Aorta (tissue), 5 donors: ENCODE measurements at regions not wholly inside any gene's neighbourhood (a gene's known extent, or its start where the extent isn't known, plus 50 kb on each side); places are given as distances from the start of the nearest gene placed in this dataset.
"Not testable (repeated sequence)": the region's sequence is repeated elsewhere in the genome, so short reads cannot be mapped to it uniquely, and the experiment has no call there.

ENCODE experiments used
- ATAC-seq: fragments of 200-7000 bp; cut with Tn5 transposase; one replicate; pipeline ENCODE4 v1.9.1; 2022; ENCODE audit warnings: moderate library complexity; ENCODE audit not compliant: low FRiP score
- DNase-seq, 2 donors: peaks; one replicate each; pipeline ENCODE4 v3.0.0-alpha.2; 2020
- H3K27ac ChIP-seq, 2 donors: one replicate each; pipeline ENCODE4 v1.5.1; 2013; ENCODE audit warnings: low read length in 2 of 2, mild to moderate bottlenecking in 2 of 2, moderate library complexity in 2 of 2, control low read depth in 1 of 2, inconsistent platforms in 1 of 2, low read depth in 1 of 2
- H3K27me3 ChIP-seq, 2 donors: one replicate each; pipeline ENCODE4 v1.6.1; 2013; ENCODE audit warnings: control low read depth in 1 of 2, low read length in 1 of 2, mild to moderate bottlenecking in 1 of 2, moderate library complexity in 1 of 2; ENCODE audit not compliant: insufficient read depth in 2 of 2, control insufficient read depth in 1 of 2
- H3K36me3 ChIP-seq, 2 donors: one replicate each; pipeline ENCODE4 v1.6.1; 2013; ENCODE audit warnings: control low read depth in 1 of 2, low read length in 1 of 2, mild to moderate bottlenecking in 1 of 2; ENCODE audit not compliant: insufficient read depth in 2 of 2, control insufficient read depth in 1 of 2
- H3K4me1 ChIP-seq, 2 donors: one replicate each; pipeline ENCODE4 v1.6.1; 2013; ENCODE audit warnings: low read length in 2 of 2, control low read depth in 1 of 2, mild to moderate bottlenecking in 1 of 2, moderate library complexity in 1 of 2; ENCODE audit not compliant: insufficient read depth in 2 of 2, control insufficient read depth in 1 of 2
- H3K4me3 ChIP-seq, 2 donors: one replicate each; pipeline ENCODE4 v1.5.1; 2013; ENCODE audit warnings: low read length in 2 of 2, control low read depth in 1 of 2, mild to moderate bottlenecking in 1 of 2
- H3K9me3 ChIP-seq: one replicate; pipeline ENCODE4 v1.6.1; 2013; ENCODE audit warnings: mild to moderate bottlenecking, low read length; ENCODE audit not compliant: control insufficient read depth
- WGBS, 2 donors: extraction: QIAGEN DNeasy Blood & Tissue Kit; methylation state at CpG; one replicate each; pipeline ENCODE4 v1.1.7; 2013; 5-methylcytosine and 5-hydroxymethylcytosine counted together
- intact Hi-C, 2 donors: fragments of 100-400 bp; cut with DNase I; formaldehyde crosslinking; loops; one replicate each; pipeline versions ENCODE4 v1.14.2 to v1.15.0; 2022
- donor health status: healthy with polysubstance abuse.
- donor health status: Bipolar disorder and iron deficiency.
- donor health status: DM: no; HTN: no; CAD: no.
- donor health status: DM: no; HTN: no; CAD: no.
- donor health status: DM: yes; HTN: yes; CAD: no.

DNA sequence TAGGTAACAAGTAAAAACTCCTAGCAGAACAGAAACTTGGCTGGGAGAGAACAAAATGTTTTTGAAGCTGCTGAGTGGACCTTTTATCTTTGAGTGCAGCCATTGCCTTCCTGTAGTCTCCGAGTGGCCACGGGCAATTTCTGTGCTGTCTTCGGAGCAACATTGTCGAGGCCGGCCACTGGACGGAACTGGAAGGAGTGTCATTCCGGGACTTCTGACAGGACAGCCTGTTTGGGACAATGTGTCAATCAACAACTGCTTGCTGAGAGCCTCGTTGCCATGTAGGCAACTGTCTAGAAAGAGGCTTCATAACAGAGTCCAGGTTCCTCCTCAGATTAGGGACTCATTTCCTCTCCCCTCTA lies 96.2 kb upstream of the CDYL2 start:
- no peak for ATAC-seq
- intact Hi-C loops: no loop called here
- H3K27ac ChIP-seq: peak overlapping the region in 1 of 2 donors; percentile 74
- no peaks in the 10 kb centered on the region for H3K9me3 ChIP-seq
- H3K36me3 ChIP-seq: no peaks in the 10 kb centered on the region
- DNase-seq: no peak
- WGBS, 2 donors: 5 to 8% methylated on average over 8 of the region's 8 CpGs
- no peaks in the 10 kb centered on the region for H3K27me3 ChIP-seq
- no peak overlapping the region for H3K4me3 ChIP-seq
- H3K4me1 ChIP-seq: no peaks in the 10 kb centered on the region

DNA sequence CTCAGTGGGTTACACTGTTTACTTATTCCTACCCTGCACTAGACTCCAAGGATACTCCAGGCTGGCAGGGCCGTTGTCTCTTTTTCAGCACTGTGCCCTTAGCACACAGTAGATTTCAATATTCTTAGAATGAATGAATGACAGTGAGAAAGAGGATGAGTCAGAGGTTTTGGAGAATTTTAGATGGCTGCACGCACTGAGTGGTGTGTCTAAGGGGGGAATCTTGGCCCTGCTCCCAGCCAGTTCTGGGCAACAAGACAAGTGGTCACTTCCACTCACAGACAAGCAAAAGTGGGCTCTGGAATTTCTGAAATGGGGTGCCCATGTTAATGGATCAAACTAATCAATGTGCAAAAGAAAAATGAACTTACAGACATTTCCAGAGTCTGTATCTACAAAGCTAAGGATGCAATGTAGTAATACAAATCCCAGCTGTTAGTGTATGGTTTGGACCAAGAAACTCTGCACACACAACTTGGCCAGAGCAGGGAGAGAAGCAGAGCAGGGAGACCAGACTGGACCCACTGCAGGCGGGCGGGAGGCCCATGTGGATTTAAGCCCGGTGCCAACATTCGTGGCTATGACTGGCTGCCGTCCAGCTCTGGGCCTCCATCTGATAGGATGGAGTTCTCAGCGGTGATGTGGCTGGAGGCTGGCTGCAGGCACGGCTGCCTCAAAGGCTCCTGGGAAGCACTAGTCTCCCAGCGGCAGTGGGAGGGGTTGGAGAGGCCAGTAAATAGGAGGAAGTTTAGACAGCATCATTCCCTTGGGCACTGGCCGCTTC lies 95.6 kb upstream of the CDYL2 start:
- no peaks in the 10 kb centered on the region for H3K27me3 ChIP-seq
- no peaks in the 10 kb centered on the region for H3K4me1 ChIP-seq
- 2 to 8% methylated on average over 11 of the region's 11 CpGs for WGBS, 2 donors
- DNase-seq: peak; percentile 94 to 95
- peak overlapping the region in 1 of 2 donors; percentile 74 for H3K27ac ChIP-seq
- no peaks in the 10 kb centered on the region for H3K9me3 ChIP-seq
- H3K36me3 ChIP-seq: no peaks in the 10 kb centered on the region
- ATAC-seq: peak; percentile 96
- intact Hi-C loops: no loop called here
- no peak overlapping the region for H3K4me3 ChIP-seq

DNA sequence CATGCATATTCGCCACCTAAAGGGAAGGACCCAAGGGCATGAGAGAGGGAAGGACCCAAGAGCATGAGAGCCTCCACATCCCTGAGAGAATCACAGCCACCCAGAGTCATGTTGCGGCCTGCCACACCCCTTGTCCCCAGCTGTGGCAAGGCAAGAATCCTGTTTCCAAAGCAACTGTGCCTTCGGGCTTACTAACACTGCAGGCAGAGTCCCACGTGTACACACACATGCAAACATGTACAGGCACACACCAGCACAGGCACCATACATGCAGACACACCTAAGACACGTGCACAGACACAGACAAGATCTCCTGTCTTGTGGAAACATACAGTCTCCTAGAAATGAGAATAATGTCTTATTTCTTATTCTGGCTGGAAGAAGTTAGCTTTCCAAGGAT lies 92.4 kb upstream of the CDYL2 start:
- Histone ChIP-seq H3K4me1 (no peaks in the 10 kb centered on the region), H3K27ac (no peak overlapping the region), H3K36me3 (no peaks in the 10 kb centered on the region), H3K4me3 (no peak overlapping the region), H3K27me3 (no peaks in the 10 kb centered on the region), H3K9me3 (no peaks in the 10 kb centered on the region)
- intact Hi-C loops: no loop called here
- DNase-seq (no peak), ATAC-seq (no peak)
- 84 to 87% methylated on average over 5 of the region's 5 CpGs for WGBS, 2 donors

DNA sequence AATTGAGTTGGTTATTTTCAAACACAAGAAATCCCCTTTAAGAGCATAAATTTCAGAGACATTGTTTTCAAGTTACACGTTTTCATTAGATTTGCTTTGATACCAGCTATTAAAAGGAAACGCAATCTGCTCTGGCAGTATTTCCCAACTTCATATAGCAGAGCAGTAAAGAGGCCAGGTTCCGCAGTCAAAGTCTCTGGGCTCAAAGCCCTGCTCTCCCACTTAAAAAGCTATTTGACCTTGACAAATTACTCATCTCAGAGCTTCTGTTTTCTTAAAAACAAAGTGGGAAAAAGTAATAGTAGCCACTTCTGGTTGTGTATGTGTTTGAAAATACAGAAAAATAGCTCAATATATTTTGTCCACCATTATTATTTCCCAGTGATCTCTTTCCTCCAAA lies 89.7 kb upstream of the CDYL2 start:
- intact Hi-C loops: no loop called here
- Histone ChIP-seq H3K36me3 (no peaks in the 10 kb centered on the region), H3K9me3 (no peaks in the 10 kb centered on the region), H3K27ac (no peak overlapping the region), H3K4me1 (no peaks in the 10 kb centered on the region), H3K27me3 (no peaks in the 10 kb centered on the region), H3K4me3 (no peak overlapping the region)
- no peak for ATAC-seq
- no peak for DNase-seq
- 74 to 78% methylated on average over 3 of the region's 3 CpGs for WGBS, 2 donors

DNA sequence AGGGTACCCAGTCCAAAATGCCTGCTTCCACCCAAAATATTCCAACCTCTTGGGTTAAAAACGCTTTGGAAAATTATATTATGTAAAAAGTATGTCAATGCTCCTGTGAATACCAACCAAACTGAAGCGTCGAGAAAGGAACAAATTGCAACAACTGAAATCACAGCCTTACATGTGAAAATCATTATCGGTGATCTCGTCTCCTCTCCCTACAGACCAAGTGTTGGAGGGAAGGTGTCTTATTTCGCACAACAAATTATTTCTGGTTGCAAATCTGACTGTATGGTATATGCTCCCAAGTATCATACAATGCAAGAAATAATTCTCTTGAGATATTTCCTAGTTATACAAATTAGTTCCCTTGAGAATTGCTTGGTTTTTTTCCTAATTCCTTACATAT lies 89.3 kb upstream of the CDYL2 start:
- H3K36me3 ChIP-seq: no peaks in the 10 kb centered on the region
- 83 to 90% methylated on average over 6 of the region's 6 CpGs for WGBS, 2 donors
- no peaks in the 10 kb centered on the region for H3K27me3 ChIP-seq
- DNase-seq (no peak), ATAC-seq (no peak)
- H3K4me1 ChIP-seq: no peaks in the 10 kb centered on the region
- H3K4me3 ChIP-seq: no peak overlapping the region
- no peaks in the 10 kb centered on the region for H3K9me3 ChIP-seq
- no peak overlapping the region for H3K27ac ChIP-seq
- intact Hi-C loops: no loop called here

DNA sequence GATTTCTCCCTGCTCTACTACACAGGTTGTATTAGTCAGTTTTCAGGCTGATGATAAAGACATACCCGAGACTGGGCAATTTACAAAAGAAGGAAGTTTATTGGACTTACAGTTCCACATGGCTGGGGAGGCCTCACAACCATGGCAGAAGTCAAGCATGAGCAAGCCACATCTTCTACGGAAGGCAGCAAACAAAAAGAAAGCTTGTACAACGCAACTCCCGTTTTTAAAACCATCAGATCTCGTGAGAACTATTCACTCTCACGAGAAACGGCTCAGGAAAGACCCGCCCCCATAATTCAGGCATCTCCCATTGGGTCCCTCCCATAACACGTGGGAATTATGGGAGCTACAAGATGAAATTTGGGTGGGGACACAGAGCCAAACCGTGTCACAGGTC lies 88.0 kb upstream of the CDYL2 start:
- H3K36me3 ChIP-seq, H3K27ac ChIP-seq, H3K9me3 ChIP-seq, H3K4me1 ChIP-seq, H3K27me3 ChIP-seq, intact Hi-C loops, ATAC-seq, DNase-seq, H3K4me3 ChIP-seq: not testable (repeated sequence)
- WGBS, 2 donors: 93 to 94% methylated on average over 10 of the region's 10 CpGs

DNA sequence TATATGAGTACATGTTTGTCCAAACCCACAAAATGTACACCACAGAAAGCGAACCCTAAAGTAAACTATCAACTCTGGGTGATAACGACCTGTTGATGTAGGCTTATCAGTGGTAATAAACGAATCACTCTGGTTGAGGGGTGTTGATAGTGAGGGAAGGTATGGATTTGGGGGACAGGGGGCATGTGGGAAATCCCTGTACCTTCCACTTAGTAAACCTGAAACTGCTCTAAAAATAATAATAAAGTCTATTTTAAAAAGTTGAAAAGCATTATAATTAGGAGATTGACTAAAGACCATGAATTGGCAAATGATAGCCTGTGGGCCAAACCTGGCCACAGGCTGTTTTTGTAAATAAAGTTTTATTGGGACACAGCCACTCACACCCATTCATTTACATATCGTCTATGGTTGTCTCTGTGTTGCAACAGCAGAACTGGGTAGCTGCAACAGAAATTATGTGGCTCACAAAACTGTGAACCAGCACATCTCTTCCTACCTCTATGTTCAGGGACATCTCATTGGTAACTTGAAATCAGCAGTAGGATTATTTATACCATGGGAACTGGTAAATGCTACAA lies 85.5 kb upstream of the CDYL2 start:
- Histone ChIP-seq H3K27me3 (no peaks in the 10 kb centered on the region), H3K27ac (no peak overlapping the region), H3K9me3 (peaks cover 2% of the 10 kb centered on the region), H3K36me3 (no peaks in the 10 kb centered on the region), H3K4me3 (no peak overlapping the region), H3K4me1 (no peaks in the 10 kb centered on the region)
- WGBS, 2 donors: 85 to 87% methylated on average over 4 of the region's 4 CpGs
- DNase-seq: no peak
- no peak for ATAC-seq
- intact Hi-C loops: no loop called here

DNA sequence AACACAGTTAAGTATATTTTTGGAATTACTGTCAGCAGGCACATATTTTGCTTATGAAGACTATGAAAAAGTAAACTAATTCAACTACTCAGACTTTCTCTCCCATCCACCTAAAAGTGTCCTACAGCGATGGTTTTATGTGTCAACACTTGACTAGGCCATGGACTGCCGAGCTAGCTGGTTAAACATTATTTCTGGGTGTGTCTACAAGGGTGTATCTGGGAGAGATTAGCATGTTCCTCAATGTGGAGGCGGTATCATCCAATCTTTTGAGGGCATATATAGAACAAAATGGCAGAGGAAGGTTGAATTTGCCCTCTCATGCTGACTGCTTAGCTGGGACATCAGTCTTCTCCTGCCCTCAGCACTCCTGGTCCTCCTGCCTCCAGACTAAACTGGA lies 82.7 kb upstream of the CDYL2 start:
- Histone ChIP-seq H3K36me3 (no peaks in the 10 kb centered on the region), H3K4me1 (no peaks in the 10 kb centered on the region), H3K27ac (no peak overlapping the region), H3K4me3 (no peak overlapping the region), H3K9me3 (peaks cover 2% of the 10 kb centered on the region), H3K27me3 (no peaks in the 10 kb centered on the region)
- WGBS, 2 donors: 91 to 95% methylated on average over 3 of the region's 3 CpGs
- intact Hi-C loops: no loop called here
- no peak for ATAC-seq
- no peak for DNase-seq

DNA sequence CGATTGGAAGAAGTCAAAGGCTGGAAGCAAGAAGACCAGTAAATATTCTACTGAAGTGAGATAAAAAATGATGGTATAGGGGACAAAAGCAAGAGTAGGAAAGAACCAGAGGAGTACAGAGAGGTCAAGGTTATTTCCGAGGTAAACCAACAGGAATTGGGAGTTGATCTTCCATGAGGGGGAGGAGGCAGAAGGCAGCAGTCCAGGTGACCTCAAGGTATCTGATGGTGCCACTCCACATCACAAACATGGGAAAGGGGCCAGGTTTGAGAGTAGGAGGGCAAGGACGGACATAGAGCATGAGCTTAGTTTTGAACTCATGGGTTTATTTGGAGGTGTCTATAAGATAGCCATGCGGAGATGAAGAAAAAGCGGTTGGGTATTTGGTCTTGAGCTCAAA lies 79.4 kb upstream of the CDYL2 start:
- Histone ChIP-seq H3K4me1 (no peaks in the 10 kb centered on the region), H3K36me3 (no peaks in the 10 kb centered on the region), H3K9me3 (peaks cover 2% of the 10 kb centered on the region), H3K4me3 (no peak overlapping the region), H3K27ac (no peak overlapping the region), H3K27me3 (no peaks in the 10 kb centered on the region)
- intact Hi-C loops: no loop called here
- ATAC-seq (no peak), DNase-seq (no peak)
- WGBS, 2 donors: 90 to 92% methylated on average over 5 of the region's 5 CpGs
